ENCODE measurements at regions not wholly inside any gene's neighbourhood (a gene's known extent, or its start where the extent isn't known, plus 50 kb on each side); places are given as distances from the start of the nearest gene placed in this dataset.

GRCh38 chr13:62887046-62887445 is 1471.4 kb upstream of the PCDH20 start:
- no peak overlapping the region for H2AFZ ChIP-seq (ENCODE audit: low read length, unreplicated experiment)
- H3K27ac ChIP-seq (ENCODE audit: low read depth, low read length) = no peak overlapping the region
- no peaks in the 10 kb centered on the region for H3K4me1 ChIP-seq (ENCODE audit: control insufficient read depth, insufficient read depth, low read length, unreplicated experiment)
- H3K4me3 ChIP-seq (ENCODE audit: low read depth, low read length) = no peak overlapping the region
- H3K27me3 ChIP-seq (ENCODE audit: insufficient read depth, low read length) = no peaks in the 10 kb centered on the region
- no peaks in the 10 kb centered on the region for H3K36me3 ChIP-seq (ENCODE audit: insufficient read depth, low read length)
- H3K79me2 ChIP-seq (ENCODE audit: control insufficient read depth, insufficient read depth, low read length, unreplicated experiment) = no peaks in the 10 kb centered on the region

DNA sequence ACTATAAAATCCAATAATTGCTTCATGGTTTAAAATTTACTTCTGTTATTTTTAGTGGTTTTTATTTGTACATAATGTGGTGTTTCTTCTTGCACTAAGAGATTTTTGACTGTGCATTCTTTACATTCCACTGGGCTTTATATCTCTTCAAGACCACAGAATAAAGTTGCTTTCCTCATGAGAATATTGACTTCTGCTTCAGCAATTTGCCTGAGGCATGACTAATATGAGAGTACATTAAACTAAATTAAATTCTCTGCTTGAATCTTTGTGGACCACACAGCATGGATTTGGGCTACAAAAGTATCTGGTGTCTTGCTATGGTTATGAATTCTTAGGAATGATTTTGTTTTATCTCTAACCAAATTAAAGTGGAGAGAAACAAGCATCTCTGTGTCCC is 1463.4 kb upstream of the PCDH20 start:
- Histone ChIP-seq H3K4me3 (ENCODE audit: low read depth, low read length) (no peak overlapping the region), H3K4me1 (ENCODE audit: control insufficient read depth, insufficient read depth, low read length, unreplicated experiment) (peaks cover 10% of the 10 kb centered on the region), H3K27ac (ENCODE audit: low read depth, low read length) (peak overlapping the region; percentile 45; the same call in 1 of the 2 replicates), H3K36me3 (ENCODE audit: insufficient read depth, low read length) (no peaks in the 10 kb centered on the region), H2AFZ (ENCODE audit: low read length, unreplicated experiment) (no peak overlapping the region), H3K27me3 (ENCODE audit: insufficient read depth, low read length) (no peaks in the 10 kb centered on the region), H3K79me2 (ENCODE audit: control insufficient read depth, insufficient read depth, low read length, unreplicated experiment) (no peaks in the 10 kb centered on the region)

DNA sequence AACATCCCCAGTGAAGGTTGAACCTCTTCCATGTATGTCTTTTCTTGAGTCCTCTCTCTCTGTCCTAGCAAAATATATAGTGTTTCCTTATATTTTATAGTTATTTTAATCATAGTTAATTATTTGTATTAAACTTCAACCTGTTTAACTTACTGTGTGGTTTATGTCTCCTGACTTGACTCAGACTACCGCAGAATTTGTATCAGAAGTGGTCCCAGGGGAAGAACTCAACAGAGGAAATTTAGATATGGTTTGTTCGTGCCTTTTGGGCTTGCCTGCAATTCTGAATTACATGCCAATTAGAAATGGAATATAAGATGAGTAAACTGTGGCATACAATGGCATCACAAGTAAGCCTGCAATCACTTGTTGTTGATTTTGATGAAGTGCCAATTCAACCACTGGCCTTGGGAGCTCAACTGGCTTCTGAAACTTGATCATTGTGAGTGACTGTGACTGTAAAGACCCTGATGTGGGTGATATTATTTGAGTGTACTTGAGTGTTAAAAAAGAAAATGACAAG is 1459.5 kb upstream of the PCDH20 start:
- no peaks in the 10 kb centered on the region for H3K36me3 ChIP-seq (ENCODE audit: insufficient read depth, low read length)
- H3K27ac ChIP-seq (ENCODE audit: low read depth, low read length) = no peak overlapping the region
- H3K27me3 ChIP-seq (ENCODE audit: insufficient read depth, low read length) = no peaks in the 10 kb centered on the region
- H2AFZ ChIP-seq (ENCODE audit: low read length, unreplicated experiment) = no peak overlapping the region
- H3K4me1 ChIP-seq (ENCODE audit: control insufficient read depth, insufficient read depth, low read length, unreplicated experiment) = peaks cover 10% of the 10 kb centered on the region
- no peak overlapping the region for H3K4me3 ChIP-seq (ENCODE audit: low read depth, low read length)
- no peaks in the 10 kb centered on the region for H3K79me2 ChIP-seq (ENCODE audit: control insufficient read depth, insufficient read depth, low read length, unreplicated experiment)

GRCh38 chr13:62850331-62850730 is 1434.7 kb upstream of the PCDH20 start:
- H3K27ac ChIP-seq (ENCODE audit: low read depth, low read length) = no peak overlapping the region
- H3K4me1 ChIP-seq (ENCODE audit: control insufficient read depth, insufficient read depth, low read length, unreplicated experiment) = peaks cover 6% of the 10 kb centered on the region
- no peak overlapping the region for H2AFZ ChIP-seq (ENCODE audit: low read length, unreplicated experiment)
- no peaks in the 10 kb centered on the region for H3K36me3 ChIP-seq (ENCODE audit: insufficient read depth, low read length)
- no peak overlapping the region for H3K4me3 ChIP-seq (ENCODE audit: low read depth, low read length)
- no peaks in the 10 kb centered on the region for H3K79me2 ChIP-seq (ENCODE audit: control insufficient read depth, insufficient read depth, low read length, unreplicated experiment)
- no peaks in the 10 kb centered on the region for H3K27me3 ChIP-seq (ENCODE audit: insufficient read depth, low read length)

GRCh38 chr13:62847520-62847919 is 1431.9 kb upstream of the PCDH20 start:
- Histone ChIP-seq H2AFZ (ENCODE audit: low read length, unreplicated experiment) (no peak overlapping the region), H3K4me1 (ENCODE audit: control insufficient read depth, insufficient read depth, low read length, unreplicated experiment) (peaks cover 6% of the 10 kb centered on the region), H3K4me3 (ENCODE audit: low read depth, low read length) (no peak overlapping the region), H3K36me3 (ENCODE audit: insufficient read depth, low read length) (no peaks in the 10 kb centered on the region), H3K27ac (ENCODE audit: low read depth, low read length) (no peak overlapping the region), H3K27me3 (ENCODE audit: insufficient read depth, low read length) (no peaks in the 10 kb centered on the region), H3K79me2 (ENCODE audit: control insufficient read depth, insufficient read depth, low read length, unreplicated experiment) (no peaks in the 10 kb centered on the region)

- Histone ChIP-seq H3K36me3 (ENCODE audit: insufficient read depth, low read length) (no peaks in the 10 kb centered on the region), H3K27me3 (ENCODE audit: insufficient read depth, low read length) (no peaks in the 10 kb centered on the region), H2AFZ (ENCODE audit: low read length, unreplicated experiment) (no peak overlapping the region), H3K4me1 (ENCODE audit: control insufficient read depth, insufficient read depth, low read length, unreplicated experiment) (peaks cover 6% of the 10 kb centered on the region), H3K4me3 (ENCODE audit: low read depth, low read length) (no peak overlapping the region), H3K27ac (ENCODE audit: low read depth, low read length) (no peak overlapping the region), H3K79me2 (ENCODE audit: control insufficient read depth, insufficient read depth, low read length, unreplicated experiment) (no peaks in the 10 kb centered on the region)
Observed at GRCh38 chr13:62846302-62846701, 1430.7 kb upstream of the PCDH20 start.

- Histone ChIP-seq H3K36me3 (ENCODE audit: insufficient read depth, low read length) (no peaks in the 10 kb centered on the region), H3K79me2 (ENCODE audit: control insufficient read depth, insufficient read depth, low read length, unreplicated experiment) (no peaks in the 10 kb centered on the region), H2AFZ (ENCODE audit: low read length, unreplicated experiment) (no peak overlapping the region), H3K27ac (ENCODE audit: low read depth, low read length) (no peak overlapping the region), H3K4me3 (ENCODE audit: low read depth, low read length) (no peak overlapping the region), H3K27me3 (ENCODE audit: insufficient read depth, low read length) (no peaks in the 10 kb centered on the region), H3K4me1 (ENCODE audit: control insufficient read depth, insufficient read depth, low read length, unreplicated experiment) (peaks cover 4% of the 10 kb centered on the region)
Observed at GRCh38 chr13:62839338-62839737, 1423.7 kb upstream of the PCDH20 start.

- Histone ChIP-seq H3K79me2 (ENCODE audit: control insufficient read depth, insufficient read depth, low read length, unreplicated experiment) (no peaks in the 10 kb centered on the region), H2AFZ (ENCODE audit: low read length, unreplicated experiment) (no peak overlapping the region), H3K4me1 (ENCODE audit: control insufficient read depth, insufficient read depth, low read length, unreplicated experiment) (peaks cover 4% of the 10 kb centered on the region)
Observed at GRCh38 chr13:62838929-62839328, 1423.3 kb upstream of the PCDH20 start.

DNA sequence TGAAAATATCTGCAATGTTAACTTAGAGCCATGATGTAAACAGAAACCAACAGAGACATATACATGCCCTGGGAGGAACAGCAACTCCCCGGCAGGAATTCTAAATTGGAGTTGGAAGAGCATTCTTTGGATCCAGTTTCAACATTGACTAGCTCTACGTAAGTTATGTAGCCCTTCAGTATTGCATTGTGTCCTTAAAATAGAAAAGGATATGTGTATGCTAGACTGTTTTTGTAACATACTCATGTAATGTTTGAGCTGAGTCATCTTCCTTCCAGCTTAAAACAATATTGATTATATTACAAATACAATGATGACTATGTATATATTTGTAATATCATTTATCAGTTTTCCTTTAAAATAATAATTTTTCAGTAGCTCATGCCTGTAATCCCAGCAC is 1422.2 kb upstream of the PCDH20 start:
- Histone ChIP-seq H3K27ac (ENCODE audit: low read depth, low read length) (peak overlapping the region; percentile 59), H3K36me3 (ENCODE audit: insufficient read depth, low read length) (no peaks in the 10 kb centered on the region), H2AFZ (ENCODE audit: low read length, unreplicated experiment) (no peak overlapping the region), H3K79me2 (ENCODE audit: control insufficient read depth, insufficient read depth, low read length, unreplicated experiment) (no peaks in the 10 kb centered on the region), H3K4me3 (ENCODE audit: low read depth, low read length) (0 out of 2 replicates have a peak overlapping the region, but pooled peaks have one; percentile 16), H3K4me1 (ENCODE audit: control insufficient read depth, insufficient read depth, low read length, unreplicated experiment) (peaks cover 4% of the 10 kb centered on the region), H3K27me3 (ENCODE audit: insufficient read depth, low read length) (no peaks in the 10 kb centered on the region)

More at GRCh38 chr13:62838929-62839328, 1423.3 kb upstream of the PCDH20 start:
- Histone ChIP-seq H3K4me3 (ENCODE audit: low read depth, low read length) (no peak overlapping the region), H3K27ac (ENCODE audit: low read depth, low read length) (no peak overlapping the region), H3K27me3 (ENCODE audit: insufficient read depth, low read length) (no peaks in the 10 kb centered on the region), H3K36me3 (ENCODE audit: insufficient read depth, low read length) (no peaks in the 10 kb centered on the region)

- Histone ChIP-seq H3K27me3 (ENCODE audit: insufficient read depth, low read length) (no peaks in the 10 kb centered on the region), H3K79me2 (ENCODE audit: control insufficient read depth, insufficient read depth, low read length, unreplicated experiment) (no peaks in the 10 kb centered on the region), H3K4me3 (ENCODE audit: low read depth, low read length) (no peak overlapping the region), H3K36me3 (ENCODE audit: insufficient read depth, low read length) (no peaks in the 10 kb centered on the region), H2AFZ (ENCODE audit: low read length, unreplicated experiment) (no peak overlapping the region), H3K4me1 (ENCODE audit: control insufficient read depth, insufficient read depth, low read length, unreplicated experiment) (no peaks in the 10 kb centered on the region), H3K27ac (ENCODE audit: low read depth, low read length) (no peak overlapping the region)
Observed at GRCh38 chr13:62829486-62829885, 1413.8 kb upstream of the PCDH20 start.

GRCh38 chr13:62799931-62800436 is 1384.3 kb upstream of the PCDH20 start:
- no peak overlapping the region for H2AFZ ChIP-seq (ENCODE audit: low read length, unreplicated experiment)
- H3K27me3 ChIP-seq (ENCODE audit: insufficient read depth, low read length) = no peaks in the 10 kb centered on the region
- no peaks in the 10 kb centered on the region for H3K36me3 ChIP-seq (ENCODE audit: insufficient read depth, low read length)
- no peak overlapping the region for H3K27ac ChIP-seq (ENCODE audit: low read depth, low read length)
- no peaks in the 10 kb centered on the region for H3K4me1 ChIP-seq (ENCODE audit: control insufficient read depth, insufficient read depth, low read length, unreplicated experiment)
- no peaks in the 10 kb centered on the region for H3K79me2 ChIP-seq (ENCODE audit: control insufficient read depth, insufficient read depth, low read length, unreplicated experiment)
- no peak overlapping the region for H3K4me3 ChIP-seq (ENCODE audit: low read depth, low read length)

Measured in ACC112 (cell line).